ENCODE measurements at regions not wholly inside any gene's neighbourhood (a gene's known extent, or its start where the extent isn't known, plus 50 kb on each side); places are given as distances from the start of the nearest gene placed in this dataset.
"Not testable (repeated sequence)": the region's sequence is repeated elsewhere in the genome, so short reads cannot be mapped to it uniquely, and the experiment has no call there.

DNA sequence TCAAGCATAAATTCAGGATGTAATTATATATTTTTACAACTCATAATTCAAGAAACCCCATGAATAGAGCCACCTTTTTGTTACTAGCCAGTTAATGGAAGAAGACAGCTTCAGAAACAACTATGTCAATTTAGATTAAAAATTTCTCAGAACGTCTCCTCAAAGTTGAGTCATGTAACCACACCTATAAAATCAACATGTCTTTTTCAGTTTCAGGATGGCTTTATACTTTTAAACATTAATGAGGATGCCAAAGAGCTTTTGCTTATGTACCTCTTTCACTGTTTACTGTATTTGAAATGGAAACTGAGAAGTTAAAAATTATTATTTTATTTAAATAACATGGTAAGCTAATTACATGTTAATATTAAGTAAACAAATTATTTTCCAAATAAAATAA, 280.1 kb downstream of the PTH2R start:
- H2AFZ ChIP-seq (ENCODE audit: low read length), result no peak overlapping the region
- no peaks in the 10 kb centered on the region for H3K9me2 ChIP-seq (replicated peaks; ENCODE audit: low read depth, low read length)
- no peaks in the 10 kb centered on the region for H3F3A ChIP-seq (ENCODE audit: low read depth)
- H4K20me1 ChIP-seq (ENCODE audit: insufficient read depth, low read length, poor library complexity, severe bottlenecking), result no peaks in the 10 kb centered on the region
- TF ChIP-seq, protein P1, sequence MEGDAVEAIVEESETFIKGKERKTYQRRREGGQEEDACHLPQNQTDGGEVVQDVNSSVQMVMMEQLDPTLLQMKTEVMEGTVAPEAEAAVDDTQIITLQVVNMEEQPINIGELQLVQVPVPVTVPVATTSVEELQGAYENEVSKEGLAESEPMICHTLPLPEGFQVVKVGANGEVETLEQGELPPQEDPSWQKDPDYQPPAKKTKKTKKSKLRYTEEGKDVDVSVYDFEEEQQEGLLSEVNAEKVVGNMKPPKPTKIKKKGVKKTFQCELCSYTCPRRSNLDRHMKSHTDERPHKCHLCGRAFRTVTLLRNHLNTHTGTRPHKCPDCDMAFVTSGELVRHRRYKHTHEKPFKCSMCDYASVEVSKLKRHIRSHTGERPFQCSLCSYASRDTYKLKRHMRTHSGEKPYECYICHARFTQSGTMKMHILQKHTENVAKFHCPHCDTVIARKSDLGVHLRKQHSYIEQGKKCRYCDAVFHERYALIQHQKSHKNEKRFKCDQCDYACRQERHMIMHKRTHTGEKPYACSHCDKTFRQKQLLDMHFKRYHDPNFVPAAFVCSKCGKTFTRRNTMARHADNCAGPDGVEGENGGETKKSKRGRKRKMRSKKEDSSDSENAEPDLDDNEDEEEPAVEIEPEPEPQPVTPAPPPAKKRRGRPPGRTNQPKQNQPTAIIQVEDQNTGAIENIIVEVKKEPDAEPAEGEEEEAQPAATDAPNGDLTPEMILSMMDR (conservative IDR thresholded peaks at IDR 0.05; ENCODE audit: low read length), result no peak
- no peak for TF ChIP-seq EZH2phosphoT487 (IDR thresholded peaks at IDR 0.05; ENCODE audit: borderline replicate concordance)
- H3K79me2 ChIP-seq (ENCODE audit: insufficient read depth, low read length), result no peaks in the 10 kb centered on the region
- H3K4me2 ChIP-seq (ENCODE audit: low read depth, low read length, poor library complexity, severe bottlenecking), result no peak overlapping the region
- no peaks in the 10 kb centered on the region for H3K9me3 ChIP-seq (ENCODE audit: insufficient read depth, low read depth, low read length)
- H3K36me3 ChIP-seq (ENCODE audit: insufficient read depth, low read length), result no peaks in the 10 kb centered on the region
- no peak overlapping the region for H3K9ac ChIP-seq (ENCODE audit: low read depth, low read length, poor library complexity, severe bottlenecking)
- no peaks in the 10 kb centered on the region for H3K4me1 ChIP-seq (ENCODE audit: insufficient read depth, low read length, poor library complexity, severe bottlenecking)
- H3K4me3 ChIP-seq (ENCODE audit: low read length, poor library complexity, severe bottlenecking), result no peak overlapping the region
- no peaks in the 10 kb centered on the region for H3K27me3 ChIP-seq (ENCODE audit: insufficient read depth, low read length, poor library complexity, severe bottlenecking)

DNA sequence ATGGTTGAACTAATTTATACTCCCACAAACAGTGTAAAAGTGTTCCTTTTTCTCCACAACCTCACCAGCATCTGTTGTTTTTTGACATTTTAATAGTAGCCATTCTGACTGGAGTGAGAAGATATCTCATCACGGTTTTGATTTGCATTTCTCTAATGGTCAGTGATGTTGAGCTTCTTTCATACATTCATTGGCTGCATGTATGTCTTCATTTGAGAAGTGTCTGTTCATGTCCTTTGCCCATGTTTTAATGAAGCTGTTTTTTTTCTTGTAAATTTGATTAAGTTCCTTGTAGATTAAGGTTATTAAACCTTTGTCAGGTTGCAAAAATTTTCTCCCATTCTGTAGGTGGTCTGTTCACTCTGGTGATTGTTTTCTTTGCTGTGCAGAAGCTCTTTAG, 281.1 kb downstream of the PTH2R start:
- not testable (repeated sequence) for H3K4me3 ChIP-seq (ENCODE audit: low read length, poor library complexity, severe bottlenecking); H3K4me2 ChIP-seq (ENCODE audit: low read depth, low read length, poor library complexity, severe bottlenecking); H3K4me1 ChIP-seq (ENCODE audit: insufficient read depth, low read length, poor library complexity, severe bottlenecking); H3K9ac ChIP-seq (ENCODE audit: low read depth, low read length, poor library complexity, severe bottlenecking); H3K36me3 ChIP-seq (ENCODE audit: insufficient read depth, low read length); H2AFZ ChIP-seq (ENCODE audit: low read length); H3K27me3 ChIP-seq (ENCODE audit: insufficient read depth, low read length, poor library complexity, severe bottlenecking); H3F3A ChIP-seq (ENCODE audit: low read depth); H4K20me1 ChIP-seq (ENCODE audit: insufficient read depth, low read length, poor library complexity, severe bottlenecking); H3K9me3 ChIP-seq (ENCODE audit: insufficient read depth, low read depth, low read length); H3K79me2 ChIP-seq (ENCODE audit: insufficient read depth, low read length); H3K9me2 ChIP-seq (replicated peaks; ENCODE audit: low read depth, low read length)

DNA sequence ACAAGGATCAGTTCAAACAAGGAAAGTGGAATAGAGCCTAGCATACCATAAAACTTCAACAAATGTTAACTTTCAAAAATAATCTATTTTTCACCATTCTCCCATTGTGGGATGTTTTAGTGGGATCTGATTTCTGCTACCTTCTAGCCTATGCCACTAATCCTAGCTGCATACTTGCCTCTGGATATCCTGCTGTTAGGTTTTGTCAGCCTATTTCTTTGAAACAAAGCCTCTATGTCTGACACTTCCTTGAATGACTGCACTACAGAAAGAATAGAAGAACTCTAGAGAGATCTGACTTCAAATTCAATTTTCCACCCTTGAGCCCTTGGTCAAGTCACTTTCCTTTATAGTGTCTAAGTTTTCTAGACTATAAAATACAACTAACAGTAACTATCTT, 291.5 kb downstream of the PTH2R start:
- Histone ChIP-seq H2AFZ (ENCODE audit: low read length) (no peak overlapping the region), H3K9me3 (ENCODE audit: insufficient read depth, low read depth, low read length) (no peaks in the 10 kb centered on the region), H3K9me2 (replicated peaks; ENCODE audit: low read depth, low read length) (no peaks in the 10 kb centered on the region), H3K27me3 (ENCODE audit: insufficient read depth, low read length, poor library complexity, severe bottlenecking) (no peaks in the 10 kb centered on the region), H3K4me2 (ENCODE audit: low read depth, low read length, poor library complexity, severe bottlenecking) (no peak overlapping the region), H3K4me1 (ENCODE audit: insufficient read depth, low read length, poor library complexity, severe bottlenecking) (peaks cover 33% of the 10 kb centered on the region), H3K4me3 (ENCODE audit: low read length, poor library complexity, severe bottlenecking) (no peak overlapping the region), H3K79me2 (ENCODE audit: insufficient read depth, low read length) (no peaks in the 10 kb centered on the region), H3F3A (ENCODE audit: low read depth) (no peaks in the 10 kb centered on the region), H4K20me1 (ENCODE audit: insufficient read depth, low read length, poor library complexity, severe bottlenecking) (no peaks in the 10 kb centered on the region), H3K9ac (ENCODE audit: low read depth, low read length, poor library complexity, severe bottlenecking) (no peak overlapping the region), H3K36me3 (ENCODE audit: insufficient read depth, low read length) (no peaks in the 10 kb centered on the region)
- TF ChIP-seq, protein P1 (conservative IDR thresholded peaks at IDR 0.05; ENCODE audit: low read length), result no peak
- no peak for TF ChIP-seq EZH2phosphoT487 (IDR thresholded peaks at IDR 0.05; ENCODE audit: borderline replicate concordance)

DNA sequence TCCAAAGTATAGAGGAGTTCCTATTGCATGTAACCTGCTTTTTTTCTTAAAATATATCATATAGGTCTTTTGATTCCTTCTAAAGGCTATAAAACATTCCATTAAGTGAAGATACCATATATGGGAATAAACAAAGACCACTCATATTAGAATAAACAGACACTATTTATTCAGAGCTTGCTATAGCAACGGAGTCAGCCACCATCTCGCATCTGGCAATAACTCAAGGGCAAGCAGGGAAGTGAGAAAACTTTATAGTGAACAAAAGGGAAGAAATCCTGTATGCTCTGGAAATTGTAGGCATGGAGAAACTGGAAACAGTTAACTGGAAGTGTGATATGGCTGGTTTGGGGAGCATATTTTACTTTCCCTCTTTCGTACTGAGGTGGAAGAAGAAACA, 301.9 kb downstream of the PTH2R start:
- Histone ChIP-seq H3K27me3 (ENCODE audit: insufficient read depth, low read length, poor library complexity, severe bottlenecking) (no peaks in the 10 kb centered on the region), H3K36me3 (ENCODE audit: insufficient read depth, low read length) (no peaks in the 10 kb centered on the region), H3K9me2 (replicated peaks; ENCODE audit: low read depth, low read length) (no peaks in the 10 kb centered on the region), H3K9ac (ENCODE audit: low read depth, low read length, poor library complexity, severe bottlenecking) (no peak overlapping the region), H4K20me1 (ENCODE audit: insufficient read depth, low read length, poor library complexity, severe bottlenecking) (no peaks in the 10 kb centered on the region), H3K4me2 (ENCODE audit: low read depth, low read length, poor library complexity, severe bottlenecking) (no peak overlapping the region), H3K9me3 (ENCODE audit: insufficient read depth, low read depth, low read length) (no peaks in the 10 kb centered on the region), H3K79me2 (ENCODE audit: insufficient read depth, low read length) (no peaks in the 10 kb centered on the region), H3F3A (ENCODE audit: low read depth) (no peaks in the 10 kb centered on the region), H3K4me3 (ENCODE audit: low read length, poor library complexity, severe bottlenecking) (no peak overlapping the region), H3K4me1 (ENCODE audit: insufficient read depth, low read length, poor library complexity, severe bottlenecking) (no peaks in the 10 kb centered on the region), H2AFZ (ENCODE audit: low read length) (no peak overlapping the region)
- TF ChIP-seq EZH2phosphoT487 (IDR thresholded peaks at IDR 0.05; ENCODE audit: borderline replicate concordance), result no peak
- TF ChIP-seq, protein P1 (conservative IDR thresholded peaks at IDR 0.05; ENCODE audit: low read length), result no peak

Data from Loucy (cell line).